PC-9 (cell line): ENCODE measurements at regions not wholly inside any gene's neighbourhood (a gene's known extent, or its start where the extent isn't known, plus 50 kb on each side); places are given as distances from the start of the nearest gene placed in this dataset.
"Not testable (repeated sequence)": the region's sequence is repeated elsewhere in the genome, so short reads cannot be mapped to it uniquely, and the experiment has no call there.

ENCODE experiments used
- BruUV-seq: library from RNA; stranded (reverse); fragments of 400-500 nt; replicated peaks from 2 replicates; lab custom pipeline; 2021; lab: Mats Ljungman, UMichigan
- CTCF ChIA-PET: fragments of 300-600 bp; sonication (Branson Sonifier 250); formaldehyde crosslinking; loops from one replicate; lab custom pipeline; 2022; ENCODE audit warnings: antibody characterized with exemption; lab: Charles Lee
- POLR2A ChIA-PET: fragments of 300-600 bp; sonication (Branson Sonifier 250); formaldehyde crosslinking; loops from one replicate; lab custom pipeline; 2022; ENCODE audit warnings: antibody characterized with exemption; ENCODE audit not compliant: unreplicated experiment; lab: Charles Lee
- DNase-seq, 2 experiments: peaks; one replicate each; pipeline versions ENCODE4 v3.0.0 to v3.0.0-alpha.2; 2015 to 2022; ENCODE audit warnings: mixed read lengths in 1 of 2
- H2AFZ ChIP-seq: fragments of 200-600 bp; sonication (generic); 2 replicates; pipeline ENCODE4 v1.8.1; 2017; ENCODE audit warnings: antibody characterized with exemption
- H3F3A ChIP-seq: fragments of 200-600 bp; sonication (generic); 2 replicates; pipeline ENCODE4 v1.8.1; 2017; ENCODE audit warnings: antibody characterized with exemption, mild to moderate bottlenecking, low read depth; ENCODE audit not compliant: insufficient read depth
- H3K27ac ChIP-seq: fragments of 200-600 bp; sonication (generic); 2 replicates; pipeline ENCODE4 v1.6.1; 2016; ENCODE audit warnings: mixed run types
- H3K27me3 ChIP-seq: fragments of 200-600 bp; sonication (generic); 2 replicates; pipeline ENCODE4 v1.6.1; 2016; ENCODE audit warnings: low read depth, mixed run types; ENCODE audit not compliant: insufficient read depth
- H3K36me3 ChIP-seq: fragments of 200-600 bp; sonication (generic); 2 replicates; pipeline ENCODE4 v1.6.1; 2016; ENCODE audit warnings: low read depth, mixed run types
- H3K4me1 ChIP-seq: fragments of 200-600 bp; sonication (generic); replicated peaks from 2 replicates; pipeline ENCODE4 v1.6.1; 2016; ENCODE audit warnings: mixed run types; ENCODE audit not compliant: insufficient read depth
- H3K4me2 ChIP-seq: fragments of 200-600 bp; sonication (generic); 2 replicates; pipeline ENCODE4 v1.6.1; 2017; ENCODE audit warnings: mixed run types
- H3K4me3 ChIP-seq: fragments of 200-600 bp; sonication (generic); 2 replicates; pipeline ENCODE4 v1.6.1; 2016; ENCODE audit warnings: mixed run types
- H3K79me2 ChIP-seq: fragments of 200-600 bp; sonication (generic); 2 replicates; pipeline ENCODE4 v1.6.1; 2017; ENCODE audit warnings: low read depth, mixed run types
- H3K9me2 ChIP-seq: fragments of 200-600 bp; sonication (generic); 2 replicates; pipeline ENCODE4 v1.8.1; 2017; ENCODE audit warnings: mild to moderate bottlenecking; ENCODE audit not compliant: insufficient read depth
- H3K9me3 ChIP-seq: fragments of 200-600 bp; sonication (generic); 2 replicates; pipeline ENCODE4 v1.8.1; 2016; ENCODE audit warnings: low read depth; ENCODE audit not compliant: insufficient read depth
- H4K20me1 ChIP-seq: fragments of 200-600 bp; sonication (generic); 2 replicates; pipeline ENCODE4 v1.8.1; 2017; ENCODE audit not compliant: insufficient read depth
- EZH2 ChIP-seq: fragments of 200-600 bp; sonication (generic); IDR thresholded peaks from 2 replicates; pipeline ENCODE4 v1.8.0; 2017; ENCODE audit warnings: antibody characterized with exemption, low read depth
- intact Hi-C: fragments of 100-400 bp; cut with micrococcal nuclease; formaldehyde crosslinking; loops from one replicate; pipeline ENCODE4 v1.10.0; 2022; ENCODE audit not compliant: unreplicated experiment
- TF ChIP-seq, protein P1 (sequence below): fragments of 200-600 bp; sonication (generic); conservative IDR thresholded peaks from 2 replicates; pipeline ENCODE4 v1.6.1; 2017; ENCODE audit warnings: mixed run types, antibody characterized with exemption, mild to moderate bottlenecking, moderate library complexity

DNA sequence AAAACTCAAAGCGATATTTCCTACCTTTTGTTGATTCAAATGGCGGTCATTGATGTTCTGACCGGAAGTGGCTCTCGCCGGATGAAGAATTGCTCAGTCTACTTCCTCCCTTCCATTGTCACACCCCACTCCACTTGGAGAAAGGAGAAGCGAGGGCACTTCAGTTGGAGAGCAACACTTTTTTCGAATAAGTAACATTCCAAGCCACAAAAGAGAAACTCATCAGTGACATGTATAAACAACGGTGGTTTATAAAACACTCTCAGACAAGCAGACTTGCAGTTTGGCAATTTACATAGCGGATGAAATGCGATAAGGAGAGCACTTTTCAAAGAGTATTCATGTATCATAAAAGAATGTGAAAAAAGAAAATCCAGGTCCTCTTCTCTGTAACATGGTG lies 919.1 kb downstream of the MCTP2 start:
- intact Hi-C loops, result no loop called here
- H3F3A ChIP-seq, result no peaks in the 10 kb centered on the region
- H3K27ac ChIP-seq, result no peak overlapping the region
- no peak overlapping the region for H2AFZ ChIP-seq
- no peaks in the 10 kb centered on the region for H3K4me1 ChIP-seq
- H3K4me2 ChIP-seq, result no peak overlapping the region
- H3K27me3 ChIP-seq, result no peaks in the 10 kb centered on the region
- H3K9me2 ChIP-seq, result no peaks in the 10 kb centered on the region
- BruUV-seq, result no TSS peak
- no peak for DNase-seq
- ChIA-PET POLR2A (no interaction called here), CTCF (no interaction called here)
- H3K4me3 ChIP-seq, result no peak overlapping the region
- H3K9me3 ChIP-seq, result no peaks in the 10 kb centered on the region
- H3K36me3 ChIP-seq, result no peaks in the 10 kb centered on the region
- H4K20me1 ChIP-seq, result no peaks in the 10 kb centered on the region
- no peaks in the 10 kb centered on the region for H3K79me2 ChIP-seq
- no peak for TF ChIP-seq EZH2
- TF ChIP-seq, protein P1, sequence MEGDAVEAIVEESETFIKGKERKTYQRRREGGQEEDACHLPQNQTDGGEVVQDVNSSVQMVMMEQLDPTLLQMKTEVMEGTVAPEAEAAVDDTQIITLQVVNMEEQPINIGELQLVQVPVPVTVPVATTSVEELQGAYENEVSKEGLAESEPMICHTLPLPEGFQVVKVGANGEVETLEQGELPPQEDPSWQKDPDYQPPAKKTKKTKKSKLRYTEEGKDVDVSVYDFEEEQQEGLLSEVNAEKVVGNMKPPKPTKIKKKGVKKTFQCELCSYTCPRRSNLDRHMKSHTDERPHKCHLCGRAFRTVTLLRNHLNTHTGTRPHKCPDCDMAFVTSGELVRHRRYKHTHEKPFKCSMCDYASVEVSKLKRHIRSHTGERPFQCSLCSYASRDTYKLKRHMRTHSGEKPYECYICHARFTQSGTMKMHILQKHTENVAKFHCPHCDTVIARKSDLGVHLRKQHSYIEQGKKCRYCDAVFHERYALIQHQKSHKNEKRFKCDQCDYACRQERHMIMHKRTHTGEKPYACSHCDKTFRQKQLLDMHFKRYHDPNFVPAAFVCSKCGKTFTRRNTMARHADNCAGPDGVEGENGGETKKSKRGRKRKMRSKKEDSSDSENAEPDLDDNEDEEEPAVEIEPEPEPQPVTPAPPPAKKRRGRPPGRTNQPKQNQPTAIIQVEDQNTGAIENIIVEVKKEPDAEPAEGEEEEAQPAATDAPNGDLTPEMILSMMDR, result no peak

DNA sequence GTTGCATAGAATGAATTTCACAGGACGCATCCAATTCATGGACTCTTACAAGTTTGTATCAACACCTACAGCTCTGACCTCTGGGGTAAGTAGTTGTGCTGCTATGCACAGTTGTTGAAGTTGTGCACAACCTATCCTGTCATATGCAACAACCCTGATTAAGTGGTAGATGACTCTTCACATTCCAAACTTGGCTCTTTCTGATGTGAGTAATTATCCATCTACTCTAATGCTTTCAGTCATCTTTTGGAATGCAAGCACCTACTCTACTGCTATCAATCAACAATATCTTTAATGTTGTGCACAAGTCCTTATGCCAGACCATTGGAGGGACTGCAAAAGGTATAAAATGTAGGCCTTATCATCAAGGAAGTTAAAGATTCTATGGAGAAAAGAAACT lies 921.4 kb downstream of the MCTP2 start:
- Histone ChIP-seq H2AFZ (no peak overlapping the region), H3K4me3 (no peak overlapping the region), H4K20me1 (no peaks in the 10 kb centered on the region), H3K4me1 (no peaks in the 10 kb centered on the region), H3K9me2 (no peaks in the 10 kb centered on the region), H3K27me3 (no peaks in the 10 kb centered on the region), H3K4me2 (no peak overlapping the region), H3K9me3 (no peaks in the 10 kb centered on the region), H3K36me3 (no peaks in the 10 kb centered on the region), H3K27ac (no peak overlapping the region), H3K79me2 (no peaks in the 10 kb centered on the region), H3F3A (no peaks in the 10 kb centered on the region)
- intact Hi-C loops, result no loop called here
- BruUV-seq, result no TSS peak
- ChIA-PET POLR2A (no interaction called here), CTCF (no interaction called here)
- DNase-seq, result no peak
- TF ChIP-seq EZH2, result no peak
- TF ChIP-seq, protein P1, result no peak

DNA sequence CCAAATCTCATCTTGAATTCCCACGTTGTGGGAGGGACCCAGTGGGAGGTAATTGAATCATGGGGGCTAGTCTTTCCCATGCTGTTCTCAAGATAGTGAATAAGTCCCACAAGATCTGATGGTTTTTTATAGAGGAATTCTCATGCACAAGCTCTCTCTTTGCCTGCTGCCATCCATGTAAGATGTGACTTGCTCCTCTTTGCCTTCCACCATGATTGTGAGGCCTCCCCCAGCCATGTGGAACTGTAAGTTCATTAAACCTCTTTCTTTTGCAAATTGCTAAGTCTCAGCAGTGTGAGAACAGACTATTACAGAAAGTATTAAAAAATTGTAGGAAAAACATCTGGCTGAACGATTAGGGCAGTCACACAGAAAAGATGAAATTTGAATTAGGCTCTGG lies 921.8 kb downstream of the MCTP2 start:
- POLR2A ChIA-PET, result not testable (repeated sequence)

DNA sequence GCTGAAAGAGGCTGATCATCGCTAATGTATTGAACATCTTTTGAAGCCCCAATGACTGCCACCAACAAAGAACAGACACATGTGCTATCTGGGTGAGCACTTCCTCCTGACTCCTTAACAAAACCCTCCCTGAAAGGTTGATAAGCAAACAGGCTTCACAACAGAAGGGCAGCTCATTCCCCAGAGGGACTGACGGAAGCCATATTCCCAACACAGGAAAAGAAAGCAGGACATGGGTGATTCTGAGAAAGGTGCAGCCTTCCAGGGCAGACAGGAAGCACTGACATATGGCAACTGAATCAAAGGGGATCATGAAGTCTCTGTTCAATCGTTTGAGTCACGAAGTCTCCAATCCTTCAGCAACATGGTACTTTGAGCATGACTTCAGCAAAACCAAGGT lies 929.0 kb downstream of the MCTP2 start:
- intact Hi-C loops, result no loop called here
- Histone ChIP-seq H3K4me1 (no peaks in the 10 kb centered on the region), H3K9me3 (no peaks in the 10 kb centered on the region), H2AFZ (no peak overlapping the region), H4K20me1 (no peaks in the 10 kb centered on the region), H3K27me3 (no peaks in the 10 kb centered on the region), H3K9me2 (no peaks in the 10 kb centered on the region), H3K4me2 (no peak overlapping the region), H3K36me3 (no peaks in the 10 kb centered on the region), H3K4me3 (no peak overlapping the region), H3F3A (no peaks in the 10 kb centered on the region), H3K27ac (no peak overlapping the region), H3K79me2 (no peaks in the 10 kb centered on the region)
- no peak for DNase-seq
- no TSS peak for BruUV-seq
- TF ChIP-seq EZH2, result no peak
- ChIA-PET CTCF (no interaction called here), POLR2A (no interaction called here)

More for the DNA sequence above, 921.8 kb downstream of the MCTP2 start:
- DNase-seq, H3K27ac ChIP-seq, H3K4me2 ChIP-seq, BruUV-seq, intact Hi-C loops, H3K36me3 ChIP-seq, CTCF ChIA-PET, H3F3A ChIP-seq, H3K9me2 ChIP-seq, H3K79me2 ChIP-seq, H4K20me1 ChIP-seq, H3K9me3 ChIP-seq, H3K4me1 ChIP-seq, H3K4me3 ChIP-seq, H2AFZ ChIP-seq, H3K27me3 ChIP-seq: not testable (repeated sequence)
